Gastrocnemius medialis (tissue), 4 donors: ENCODE measurements at regions not wholly inside any gene's neighbourhood (a gene's known extent, or its start where the extent isn't known, plus 50 kb on each side); places are given as distances from the start of the nearest gene placed in this dataset.
"Not testable (repeated sequence)": the region's sequence is repeated elsewhere in the genome, so short reads cannot be mapped to it uniquely, and the experiment has no call there.

Experiments
- ATAC-seq, 2 donors: fragments of 150-250 bp; one replicate each; pipeline ENCODE4 v1.9.1; 2016
- DNase-seq, 2 donors: peaks; one replicate each; pipeline ENCODE4 v3.0.0-alpha.2; 2019
- H3K27ac ChIP-seq, 4 donors: fragments of 200-600 bp; sonication (generic); 1 replicate in 1 of 4; 2 replicates in 3 of 4; pipeline ENCODE4 v1.5.1; 2016 to 2018; ENCODE audit warnings: mild to moderate bottlenecking in 2 of 4, moderate library complexity in 1 of 4
- H3K27me3 ChIP-seq, 3 donors: fragments of 200-600 bp; sonication (generic) in 2 of 3; 1 replicate in 1 of 3; 2 replicates in 2 of 3; pipeline versions ENCODE4 v1.5.1 to v1.6.0; 2016 to 2019; ENCODE audit warnings: mild to moderate bottlenecking in 1 of 3, moderate library complexity in 1 of 3
- H3K36me3 ChIP-seq, 2 donors: fragments of 200-600 bp; sonication (generic) in 1 of 2; one replicate each; pipeline ENCODE4 v1.5.1; 2017 to 2018
- H3K4me1 ChIP-seq, 2 donors: fragments of 200-600 bp; sonication (generic) in 1 of 2; one replicate each; pipeline ENCODE4 v1.5.1; 2016 to 2017; ENCODE audit warnings: mild to moderate bottlenecking in 2 of 2
- H3K4me3 ChIP-seq, 4 donors: fragments of 200-600 bp; sonication (generic) in 3 of 4; 1 replicate in 1 of 4; 2 replicates in 3 of 4; pipeline ENCODE4 v1.5.1; 2016 to 2019; ENCODE audit warnings: mild to moderate bottlenecking in 2 of 4
- H3K9me3 ChIP-seq, 3 donors: fragments of 200-600 bp; sonication (generic) in 2 of 3; 1 replicate in 1 of 3; 2 replicates in 2 of 3; pipeline ENCODE4 v1.5.1; 2016 to 2019
- CTCF ChIP-seq, 5 experiments: fragments of 450-650 bp in 3 of 5; fragments of 200-600 bp in 2 of 5; sonication (generic) in 2 of 5; IDR thresholded peaks in 4 of 5; conservative IDR thresholded peaks in 1 of 5; 1 replicate in 4 of 5; 2 replicates in 1 of 5; pipeline ENCODE4 v1.5.1; 2016 to 2019; ENCODE audit warnings: antibody characterized with exemption in 5 of 5, mild to moderate bottlenecking in 3 of 5, moderate library complexity in 3 of 5
- POLR2A ChIP-seq, 2 donors: fragments of 450-650 bp; IDR thresholded peaks; one replicate each; pipeline ENCODE4 v1.6.1; 2017; ENCODE audit warnings: antibody characterized with exemption in 2 of 2, mild to moderate bottlenecking in 2 of 2, moderate library complexity in 2 of 2
- in situ Hi-C, 4 donors: fragments of 200-750 bp; cut with MboI; loops; one replicate each; pipeline versions ENCODE4 v1.15.0 to v1.8.0; 2017; ENCODE audit warnings: low sequenced_read_pairs in 4 of 4
- intact Hi-C: fragments of 100-400 bp; cut with DNase I; formaldehyde crosslinking; loops from one replicate; pipeline ENCODE4 v1.15.1; 2023; ENCODE audit warnings: low total_unique reads

- DNase-seq, result no peak
- no peak overlapping the region for H3K27ac ChIP-seq
- no peak for TF ChIP-seq POLR2A (IDR thresholded peaks at IDR 0.05)
- no peak for TF ChIP-seq CTCF (IDR thresholded peaks at IDR 0.05 in 4 of 5, conservative IDR thresholded peaks at IDR 0.05 in 1 of 5)
- no peak overlapping the region for H3K4me3 ChIP-seq
- H3K9me3 ChIP-seq, result no peaks in the 10 kb centered on the region
- in situ Hi-C loops, result no loop called here
- H3K4me1 ChIP-seq, result no peaks in the 10 kb centered on the region
- H3K27me3 ChIP-seq, result no peaks in the 10 kb centered on the region
- intact Hi-C loops, result no loop called here
- H3K36me3 ChIP-seq, result no peaks in the 10 kb centered on the region
- no peak for ATAC-seq
Measured at GRCh38 chr1:53396573-53397268, 62.5 kb upstream of the DMRTB1 start.

- H3K4me1 ChIP-seq, result no peaks in the 10 kb centered on the region
- no peaks in the 10 kb centered on the region for H3K27me3 ChIP-seq
- no peak for ATAC-seq
Measured at GRCh38 chr1:53398091-53398490, 61.1 kb upstream of the DMRTB1 start.

GRCh38 chr1:53398576-53399365 lies 60.4 kb upstream of the DMRTB1 start:
- no peak overlapping the region for H3K4me3 ChIP-seq
- H3K27ac ChIP-seq, result no peak overlapping the region
- intact Hi-C loops, result no loop called here
- H3K4me1 ChIP-seq, result no peaks in the 10 kb centered on the region
- in situ Hi-C loops, result no loop called here
- H3K27me3 ChIP-seq, result no peaks in the 10 kb centered on the region
- ATAC-seq (no peak), DNase-seq (no peak)
- TF ChIP-seq POLR2A (IDR thresholded peaks at IDR 0.05) (no peak), CTCF (IDR thresholded peaks at IDR 0.05 in 4 of 5, conservative IDR thresholded peaks at IDR 0.05 in 1 of 5) (no peak)
- no peaks in the 10 kb centered on the region for H3K9me3 ChIP-seq
- H3K36me3 ChIP-seq, result no peaks in the 10 kb centered on the region

More at GRCh38 chr1:53398091-53398490, 61.1 kb upstream of the DMRTB1 start:
- Histone ChIP-seq H3K4me3 (no peak overlapping the region), H3K36me3 (no peaks in the 10 kb centered on the region), H3K9me3 (no peaks in the 10 kb centered on the region), H3K27ac (no peak overlapping the region)
- intact Hi-C loops (no loop called here), in situ Hi-C loops (no loop called here)
- TF ChIP-seq POLR2A (IDR thresholded peaks at IDR 0.05) (no peak), CTCF (IDR thresholded peaks at IDR 0.05 in 4 of 5, conservative IDR thresholded peaks at IDR 0.05 in 1 of 5) (no peak)
- no peak for DNase-seq

GRCh38 chr1:53399370-53400133 lies 59.6 kb upstream of the DMRTB1 start:
- intact Hi-C loops, H3K27me3 ChIP-seq, H3K36me3 ChIP-seq, H3K27ac ChIP-seq, in situ Hi-C loops, H3K4me1 ChIP-seq, H3K9me3 ChIP-seq, ATAC-seq, H3K4me3 ChIP-seq, DNase-seq: not testable (repeated sequence)
